PC-3 (cell line): ENCODE measurements at regions not wholly inside any gene's neighbourhood (a gene's known extent, or its start where the extent isn't known, plus 50 kb on each side); places are given as distances from the start of the nearest gene placed in this dataset.

Experiments used
- ATAC-seq: fragments of 200-7000 bp; cut with Tn5 transposase; 2 replicates; pipeline ENCODE4 v1.9.1; 2020; ENCODE audit warnings: mild to moderate bottlenecking, moderate library complexity
- BruUV-seq: library from RNA; stranded (reverse); fragments of 400-500 nt; replicated peaks from 2 replicates; lab custom pipeline; 2021; lab: Mats Ljungman, UMichigan
- CTCF ChIA-PET: fragments of 300-600 bp; sonication (Branson Sonifier 250); formaldehyde crosslinking; loops from one replicate; lab custom pipeline; 2022; ENCODE audit warnings: antibody characterized with exemption; lab: Charles Lee
- POLR2A ChIA-PET: fragments of 300-600 bp; sonication (Branson Sonifier 250); formaldehyde crosslinking; loops from one replicate; lab custom pipeline; 2022; ENCODE audit warnings: antibody characterized with exemption; ENCODE audit not compliant: unreplicated experiment; lab: Charles Lee
- DNase-seq: peaks from one replicate; pipeline ENCODE4 v3.0.0-alpha.2; 2015
- H2AFZ ChIP-seq: fragments of 300-600 bp; sonication (generic); 2 replicates; pipeline ENCODE4 v1.6.0; 2016; ENCODE audit warnings: antibody characterized with exemption, low read length
- H3F3A ChIP-seq: fragments of 300-600 bp; sonication (generic); one replicate; pipeline ENCODE4 v1.6.0; 2017; ENCODE audit warnings: antibody characterized with exemption, low read length, control low read depth, mild to moderate bottlenecking; ENCODE audit not compliant: unreplicated experiment
- H3K27ac ChIP-seq: fragments of 300-600 bp; sonication (generic); 2 replicates; pipeline ENCODE4 v1.5.1; 2016; ENCODE audit warnings: mild to moderate bottlenecking, low read length
- H3K27me3 ChIP-seq: fragments of 300-600 bp; sonication (generic); 2 replicates; pipeline ENCODE4 v1.6.1; 2016; ENCODE audit warnings: low read length, mixed read lengths
- H3K36me3 ChIP-seq: fragments of 300-600 bp; sonication (generic); 2 replicates; pipeline ENCODE4 v1.6.1; 2016; ENCODE audit warnings: low read depth, mixed run types, low read length, mixed read lengths
- H3K4me1 ChIP-seq: fragments of 300-600 bp; sonication (generic); 2 replicates; pipeline ENCODE4 v1.5.1; 2016; ENCODE audit warnings: low read length; ENCODE audit not compliant: insufficient read depth
- H3K4me2 ChIP-seq: fragments of 300-600 bp; sonication (generic); 2 replicates; pipeline ENCODE4 v1.6.0; 2016; ENCODE audit warnings: low read length
- H3K4me3 ChIP-seq: fragments of 300-600 bp; sonication (generic); 2 replicates; pipeline ENCODE4 v1.5.1; 2016; ENCODE audit warnings: mild to moderate bottlenecking, low read length, mixed read lengths
- H3K79me2 ChIP-seq: fragments of 300-600 bp; sonication (generic); 2 replicates; pipeline ENCODE4 v1.6.1; 2017; ENCODE audit warnings: low read length, mixed read lengths
- H3K9ac ChIP-seq: fragments of 300-600 bp; sonication (generic); 2 replicates; pipeline ENCODE4 v1.6.0; 2016; ENCODE audit warnings: mild to moderate bottlenecking, low read length
- H3K9me2 ChIP-seq: fragments of 300-600 bp; sonication (generic); replicated peaks from 2 replicates; pipeline ENCODE4 v1.6.1; 2016; ENCODE audit warnings: mixed run types, low read length, mixed read lengths
- H3K9me3 ChIP-seq: fragments of 300-600 bp; sonication (generic); 2 replicates; pipeline ENCODE4 v1.6.1; 2016; ENCODE audit warnings: low read length, mixed read lengths
- H4K20me1 ChIP-seq: fragments of 300-600 bp; sonication (generic); 2 replicates; pipeline ENCODE4 v1.6.1; 2016; ENCODE audit warnings: low read length, mixed read lengths
- CTCF ChIP-seq: fragments of 300-600 bp; sonication (generic); conservative IDR thresholded peaks from 2 replicates; pipeline ENCODE4 v1.5.1; 2017; ENCODE audit warnings: antibody characterized with exemption, low read depth, mild to moderate bottlenecking, low read length
- EZH2 ChIP-seq: fragments of 300-600 bp; sonication (generic); IDR thresholded peaks from one replicate; pipeline ENCODE4 v1.6.1; 2017; ENCODE audit warnings: antibody characterized with exemption, mild to moderate bottlenecking, low read length; ENCODE audit not compliant: unreplicated experiment
- EZH2phosphoT487 ChIP-seq: fragments of 300-600 bp; sonication (generic); IDR thresholded peaks from 2 replicates; pipeline ENCODE4 v1.6.1; 2018; ENCODE audit warnings: mild to moderate bottlenecking, antibody characterized with exemption, low read length, borderline replicate concordance
- intact Hi-C: fragments of 100-400 bp; cut with micrococcal nuclease; formaldehyde crosslinking; loops from 2 replicates; pipeline ENCODE4 v1.9.0; 2023

GRCh38 chr15:70401709-70402108, 304.0 kb upstream of the TLE3 start:
- H3K9me2 ChIP-seq: no peaks in the 10 kb centered on the region
- BruUV-seq: no TSS peak
- no peak overlapping the region for H3K27ac ChIP-seq
- no peaks in the 10 kb centered on the region for H3F3A ChIP-seq
- intact Hi-C loops: no loop called here
- no peak overlapping the region for H3K4me2 ChIP-seq
- H3K27me3 ChIP-seq: peaks cover 55% of the 10 kb centered on the region
- no peaks in the 10 kb centered on the region for H3K9me3 ChIP-seq
- no peaks in the 10 kb centered on the region for H4K20me1 ChIP-seq
- no peaks in the 10 kb centered on the region; the same call in 1 of the 2 replicates for H3K4me1 ChIP-seq
- no peak overlapping the region for H3K4me3 ChIP-seq
- H3K9ac ChIP-seq: no peak overlapping the region
- no peak overlapping the region for H2AFZ ChIP-seq
- no peak for ATAC-seq
- no peak for TF ChIP-seq EZH2phosphoT487
- no peak for TF ChIP-seq CTCF
- TF ChIP-seq EZH2: no peak
- no peaks in the 10 kb centered on the region for H3K36me3 ChIP-seq
- ChIA-PET POLR2A (no interaction called here), CTCF (interaction anchor here (0.6 kb wide), 1 partner anchor 554 kb away, joined by 10 read pairs; no protein-coding TSS in a partner anchor)
- H3K79me2 ChIP-seq: no peaks in the 10 kb centered on the region
- no peak for DNase-seq

- no peak for TF ChIP-seq CTCF
- TF ChIP-seq EZH2phosphoT487: no peak
- no peak for TF ChIP-seq EZH2
- ChIA-PET POLR2A (no interaction called here), CTCF (interaction anchor here (0.6 kb wide), 1 partner anchor 555 kb away, joined by 10 read pairs; no protein-coding TSS in a partner anchor)
- Histone ChIP-seq H3K9ac (no peak overlapping the region), H3K9me3 (no peaks in the 10 kb centered on the region), H3K79me2 (no peaks in the 10 kb centered on the region), H3K4me1 (no peaks in the 10 kb centered on the region; the same call in 1 of the 2 replicates), H4K20me1 (no peaks in the 10 kb centered on the region), H3F3A (no peaks in the 10 kb centered on the region), H3K4me3 (no peak overlapping the region), H3K27me3 (peaks cover 55% of the 10 kb centered on the region), H2AFZ (no peak overlapping the region), H3K9me2 (no peaks in the 10 kb centered on the region), H3K4me2 (no peak overlapping the region), H3K36me3 (no peaks in the 10 kb centered on the region), H3K27ac (no peak overlapping the region)
- no TSS peak for BruUV-seq
- intact Hi-C loops: no loop called here
- ATAC-seq (no peak), DNase-seq (no peak)
These were observed 303.2 kb upstream of the TLE3 start for GRCh38 chr15:70400766-70401541.

DNA sequence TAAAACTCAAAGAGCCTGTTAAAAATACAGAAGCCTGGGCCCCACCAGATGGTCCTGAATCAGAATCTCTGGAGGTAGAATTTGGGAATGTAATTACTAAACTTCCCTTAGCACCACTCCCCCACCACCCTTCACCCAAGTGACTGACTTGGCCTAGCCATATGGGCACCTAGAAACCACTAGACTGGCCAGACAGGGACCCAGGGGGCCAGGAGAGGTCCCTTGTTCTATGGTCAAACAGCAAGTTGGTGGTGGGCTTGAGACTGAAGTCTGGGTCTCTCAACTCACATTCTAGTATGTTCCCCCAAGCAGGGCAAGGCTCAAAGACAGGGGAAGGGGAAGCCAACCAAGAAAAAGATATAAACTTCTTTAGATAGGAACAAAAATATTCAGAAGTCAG, 301.5 kb upstream of the TLE3 start:
- no peak overlapping the region for H3K9ac ChIP-seq
- DNase-seq (no peak), ATAC-seq (no peak)
- peaks cover 62% of the 10 kb centered on the region for H3K27me3 ChIP-seq
- H3K4me2 ChIP-seq: no peak overlapping the region
- no TSS peak for BruUV-seq
- no peaks in the 10 kb centered on the region for H3K79me2 ChIP-seq
- H3K4me1 ChIP-seq: no peaks in the 10 kb centered on the region; the same call in 1 of the 2 replicates
- TF ChIP-seq EZH2: no peak
- no peak for TF ChIP-seq EZH2phosphoT487
- TF ChIP-seq CTCF: no peak
- CTCF ChIA-PET: no interaction called here
- H3F3A ChIP-seq: no peaks in the 10 kb centered on the region
- no peaks in the 10 kb centered on the region for H3K9me3 ChIP-seq
- no peaks in the 10 kb centered on the region for H4K20me1 ChIP-seq
- no peak overlapping the region for H3K4me3 ChIP-seq
- intact Hi-C loops: no loop called here
- H3K27ac ChIP-seq: no peak overlapping the region
- no peak overlapping the region for H2AFZ ChIP-seq
- no peaks in the 10 kb centered on the region for H3K9me2 ChIP-seq
- POLR2A ChIA-PET: interaction anchor here (0.6 kb wide), 1 partner anchor 997 kb away, joined by 3 read pairs; no protein-coding TSS in a partner anchor
- H3K36me3 ChIP-seq: no peaks in the 10 kb centered on the region
